Urothelium cell line (cell line): ENCODE measurements at regions not wholly inside any gene's neighbourhood (a gene's known extent, or its start where the extent isn't known, plus 50 kb on each side); places are given as distances from the start of the nearest gene placed in this dataset.
"Not testable (repeated sequence)": the region's sequence is repeated elsewhere in the genome, so short reads cannot be mapped to it uniquely, and the experiment has no call there.

Experiments
- DNase-seq: peaks from one replicate; pipeline ENCODE4 v3.0.0; 2011; ENCODE audit warnings: low spot score, mixed read lengths
- FAIRE-seq: peaks from 2 replicates; lab custom pipeline; 2011; peaks lifted over from hg19 to GRCh38; lab: Jason Lieb, UNC

DNA sequence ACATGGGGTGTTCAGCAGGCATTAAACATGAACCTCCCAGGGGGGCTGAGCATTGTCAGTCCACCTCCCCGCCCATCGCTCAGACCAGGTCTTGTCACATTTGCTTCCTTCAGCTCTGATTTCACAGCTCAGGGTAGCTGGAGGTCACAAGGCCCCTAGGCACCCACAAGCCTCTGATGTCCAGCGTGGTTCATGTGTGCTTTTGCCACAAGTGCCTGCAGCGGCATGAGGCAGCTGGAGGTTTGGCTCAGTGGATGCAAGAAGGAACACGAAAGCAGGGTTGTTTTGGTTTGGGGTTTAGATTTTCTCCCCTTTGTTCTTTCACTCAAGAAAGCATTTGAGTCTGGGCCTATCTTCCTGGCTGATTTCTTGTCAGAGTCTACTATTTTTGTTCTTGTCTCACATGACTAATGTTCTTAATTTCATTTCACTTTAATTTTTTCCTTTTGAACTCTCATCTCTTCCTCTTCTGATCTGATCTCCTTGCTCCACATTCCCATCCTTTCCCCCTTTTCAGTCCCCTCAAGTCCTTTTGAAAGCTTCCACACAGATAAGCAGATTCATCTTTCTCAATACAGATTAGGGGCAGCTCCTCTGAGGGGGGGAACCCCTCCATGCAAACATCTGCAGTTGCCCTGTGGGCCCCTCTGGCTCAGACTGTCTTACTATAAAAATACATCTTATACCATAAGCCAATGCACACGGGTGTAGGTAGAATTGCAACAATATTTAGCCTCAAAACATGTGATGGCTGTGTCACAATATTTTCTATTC, 68.1 kb upstream of the CEP85L start:
- DNase-seq (no peak), FAIRE-seq (no peak)

DNA sequence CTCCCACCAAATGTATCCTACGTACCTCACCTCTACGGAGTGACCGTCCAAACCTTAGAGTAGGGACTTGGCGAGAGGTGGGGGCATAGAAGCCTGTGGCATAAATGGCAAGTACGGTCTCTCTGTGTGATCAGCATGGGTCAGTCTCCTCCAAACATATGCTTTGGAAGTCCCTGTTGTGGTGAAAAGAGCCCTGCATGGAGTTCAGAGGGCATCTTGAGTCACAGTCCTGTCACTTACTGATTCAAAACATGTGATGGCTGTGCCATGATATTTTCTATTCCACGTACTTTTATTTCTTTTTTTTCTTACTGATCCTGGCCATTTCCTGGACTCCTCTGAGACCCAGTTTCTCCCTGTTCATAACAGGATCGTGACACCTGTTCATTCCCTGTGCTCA, 67.5 kb upstream of the CEP85L start:
- DNase-seq (no peak), FAIRE-seq (no peak)

GRCh38 chr6:118718297-118718696, 66.9 kb upstream of the CEP85L start:
- DNase-seq, result no peak
- no peak for FAIRE-seq

DNA sequence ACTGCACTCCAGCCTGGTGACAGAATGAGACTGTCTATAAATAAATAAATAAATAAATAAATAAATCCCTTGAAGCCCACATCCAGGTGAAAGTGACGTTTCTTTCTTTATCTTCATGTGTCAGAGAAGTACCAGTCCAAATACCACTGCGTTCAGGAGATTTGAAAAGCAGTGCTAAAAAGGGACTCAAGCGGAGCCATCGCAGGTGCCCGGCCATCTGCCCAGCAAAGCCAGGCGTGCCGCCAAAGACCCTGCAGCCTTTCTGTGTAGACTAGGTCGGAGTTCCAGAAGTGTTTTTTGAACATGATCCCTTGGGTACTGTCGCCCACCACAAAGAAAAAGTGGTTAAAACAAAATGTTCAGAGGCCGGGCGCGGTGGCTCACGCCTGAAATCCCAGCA, 65.7 kb upstream of the CEP85L start:
- FAIRE-seq (no peak), DNase-seq (no peak)

- not testable (repeated sequence) for FAIRE-seq, DNase-seq
These were observed 64.5 kb upstream of the CEP85L start for GRCh38 chr6:118715907-118716306.

- FAIRE-seq, result no peak
- no peak for DNase-seq
These were observed 64.0 kb upstream of the CEP85L start for GRCh38 chr6:118715376-118715775.

DNA sequence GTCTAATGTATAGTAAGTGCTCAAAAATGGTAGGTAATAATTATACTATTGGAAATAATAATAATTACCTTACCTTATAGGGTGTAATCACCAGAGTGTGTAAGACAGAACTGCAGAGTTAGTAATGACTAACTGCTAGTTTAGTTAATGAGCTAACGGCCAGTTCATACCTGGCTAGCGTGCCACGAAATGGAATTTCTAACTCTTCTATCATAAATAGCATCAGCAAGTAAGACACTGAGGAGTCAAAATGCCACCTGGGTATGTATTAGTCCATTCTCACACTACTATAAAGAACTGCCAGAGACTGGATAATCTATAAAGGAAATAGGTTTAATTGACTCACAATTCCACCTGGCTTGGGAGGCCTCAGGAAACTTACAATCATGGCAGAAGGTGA, 63.4 kb upstream of the CEP85L start:
- no peak for FAIRE-seq
- DNase-seq, result no peak

- DNase-seq (peak; percentile 56), FAIRE-seq (peak; percentile 9)
These were observed 61.6 kb upstream of the CEP85L start for GRCh38 chr6:118712969-118713368.

DNA sequence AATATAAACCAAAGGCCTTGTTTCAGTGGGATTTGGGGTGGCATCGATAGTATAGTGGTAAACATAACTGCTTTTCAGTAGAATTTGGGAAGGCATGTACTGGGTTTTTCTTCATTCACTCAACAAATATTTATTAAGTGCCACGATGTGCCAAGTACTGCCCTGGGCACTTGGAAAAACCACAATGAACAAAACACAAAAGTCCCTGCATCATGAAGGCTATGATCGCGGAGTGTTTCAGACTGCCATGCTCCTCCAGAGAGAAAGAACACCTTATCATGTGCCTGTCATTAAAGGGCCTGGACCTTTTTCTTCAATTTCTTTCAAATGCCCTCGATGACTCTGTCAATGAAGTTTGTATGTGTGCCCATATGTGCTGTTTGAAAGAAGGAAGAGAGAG, 59.2 kb upstream of the CEP85L start:
- FAIRE-seq (no peak), DNase-seq (no peak)

GRCh38 chr6:118709859-118710350, 58.5 kb upstream of the CEP85L start:
- no peak for FAIRE-seq
- peak; percentile 62 for DNase-seq

DNA sequence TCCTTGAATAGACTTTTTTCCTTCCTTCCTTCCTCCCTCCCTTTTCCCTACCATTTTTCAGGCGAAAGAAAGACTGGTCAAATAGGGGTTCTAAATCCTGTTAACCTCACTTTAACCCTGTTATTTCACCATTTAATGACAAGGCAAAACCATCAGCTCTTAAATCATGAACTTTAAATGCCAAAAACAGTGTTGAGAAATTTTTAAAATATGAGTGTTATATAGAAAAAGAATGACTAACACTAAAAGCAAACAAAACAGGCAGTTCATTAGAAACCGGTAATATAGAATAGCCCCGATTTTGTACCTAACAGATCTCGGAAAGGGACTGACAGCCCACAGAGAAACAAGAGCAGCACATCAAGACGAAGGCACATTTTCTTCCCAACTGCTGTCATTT, 57.4 kb upstream of the CEP85L start:
- FAIRE-seq, result no peak
- DNase-seq, result no peak

- FAIRE-seq, result no peak
- no peak for DNase-seq
These were observed 56.7 kb upstream of the CEP85L start for GRCh38 chr6:118708055-118708454.

DNA sequence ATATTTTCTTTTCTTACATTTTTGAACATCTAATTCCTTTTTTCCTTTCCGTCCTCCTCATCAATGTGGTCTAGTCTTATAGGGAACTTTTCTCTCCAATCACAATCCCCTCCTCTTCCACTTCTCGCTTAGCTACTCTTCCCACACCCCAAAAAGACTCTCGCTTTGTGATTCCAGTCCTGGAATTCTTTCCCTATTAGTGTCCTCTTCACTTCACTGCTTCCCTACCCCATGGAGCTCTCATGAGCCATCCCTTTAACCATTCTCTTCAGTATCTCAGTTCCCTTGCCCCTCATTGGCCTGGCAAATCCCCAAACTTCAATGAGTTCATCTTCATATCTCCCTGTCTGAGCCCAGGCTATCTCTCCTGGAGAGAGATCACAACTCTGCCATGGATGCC, 55.3 kb upstream of the CEP85L start:
- no peak for FAIRE-seq

GRCh38 chr6:118705544-118706491, 54.4 kb upstream of the CEP85L start:
- DNase-seq (peak; percentile 23), FAIRE-seq (no peak)

More for the DNA sequence above, 55.3 kb upstream of the CEP85L start:
- no peak for DNase-seq

GRCh38 chr6:118704915-118705314, 53.5 kb upstream of the CEP85L start:
- no peak for FAIRE-seq
- no peak for DNase-seq

GRCh38 chr6:118701260-118701659, 49.9 kb upstream of the CEP85L start:
- not testable (repeated sequence) for FAIRE-seq

More at GRCh38 chr6:118701260-118701659, 49.9 kb upstream of the CEP85L start:
- not testable (repeated sequence) for DNase-seq
